ENCODE measurements at regions not wholly inside any gene's neighbourhood (a gene's known extent, or its start where the extent isn't known, plus 50 kb on each side); places are given as distances from the start of the nearest gene placed in this dataset.

DNA sequence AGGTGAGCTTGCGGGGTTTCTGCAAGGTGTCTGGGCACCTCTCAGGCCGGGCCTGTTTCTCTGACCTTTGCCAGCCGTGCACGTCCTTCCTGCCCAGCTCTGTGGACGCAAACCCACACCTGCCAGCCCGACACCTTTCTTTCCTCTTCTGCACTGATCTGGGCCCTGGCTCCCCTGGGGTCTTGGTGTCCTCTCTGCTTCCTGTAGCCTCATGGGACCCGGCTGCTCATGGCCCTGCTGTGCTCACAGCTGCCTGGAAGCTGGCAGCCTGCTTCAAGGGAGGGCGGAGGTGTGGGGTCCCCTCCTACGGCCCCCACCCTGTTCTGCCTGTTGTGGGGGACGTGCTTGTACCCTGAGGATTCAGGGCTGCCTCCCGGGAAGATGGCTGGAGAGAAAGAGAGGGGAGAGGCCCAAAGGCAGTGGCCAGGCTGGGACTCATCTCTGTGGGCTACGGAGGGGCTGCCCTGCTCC lies 342.4 kb downstream of the SEC14L1 start:
- no peak overlapping the region for H3K27ac ChIP-seq (ENCODE audit: extremely low read depth, low read depth, low read length)
- H3K9me3 ChIP-seq (ENCODE audit: control insufficient read depth, insufficient read depth, low read depth, low read length), result no peaks in the 10 kb centered on the region
- CTCF ChIA-PET, result interaction anchor here (1.9 kb wide), 1 partner anchor 53 kb away, joined by 8 read pairs; no protein-coding TSS in a partner anchor
- POLR2A ChIA-PET, result no interaction called here
- no peaks in the 10 kb centered on the region for H3K4me1 ChIP-seq (ENCODE audit: control insufficient read depth, insufficient read depth, low read length)
- TF ChIP-seq ZNF670 (tag by site-specific recombination; IDR thresholded peaks at IDR 0.05; ENCODE audit: low read depth) (no peak), OSR2 (tag by site-specific recombination; IDR thresholded peaks at IDR 0.05) (no peak), ZNF48 (tag by site-specific recombination; IDR thresholded peaks at IDR 0.05) (no peak), ZNF426 (tag by site-specific recombination; IDR thresholded peaks at IDR 0.05) (no peak), ZNF292 (tag by site-specific recombination; IDR thresholded peaks at IDR 0.05; ENCODE audit: borderline replicate concordance, low read depth) (no peak), ZNF121 (tag by site-specific recombination; IDR thresholded peaks at IDR 0.05) (no peak), ZNF549 (tag by site-specific recombination; IDR thresholded peaks at IDR 0.05) (no peak), ZNF404 (tag by site-specific recombination; IDR thresholded peaks at IDR 0.05) (no peak), ZNF133 (tag by site-specific recombination; IDR thresholded peaks at IDR 0.05) (no peak), GLIS1 (tag by site-specific recombination; IDR thresholded peaks at IDR 0.05) (no peak), ZNF473 (tag by site-specific recombination; IDR thresholded peaks at IDR 0.05) (no peak), ZNF785 (tag by site-specific recombination; IDR thresholded peaks at IDR 0.05) (no peak), ZIC2 (tag by site-specific recombination; IDR thresholded peaks at IDR 0.05) (no peak), ZNF132 (tag by site-specific recombination; IDR thresholded peaks at IDR 0.05; ENCODE audit: borderline replicate concordance) (no peak), ZNF514 (tag by site-specific recombination; IDR thresholded peaks at IDR 0.05) (no peak)
- TF ChIP-seq, protein P1, sequence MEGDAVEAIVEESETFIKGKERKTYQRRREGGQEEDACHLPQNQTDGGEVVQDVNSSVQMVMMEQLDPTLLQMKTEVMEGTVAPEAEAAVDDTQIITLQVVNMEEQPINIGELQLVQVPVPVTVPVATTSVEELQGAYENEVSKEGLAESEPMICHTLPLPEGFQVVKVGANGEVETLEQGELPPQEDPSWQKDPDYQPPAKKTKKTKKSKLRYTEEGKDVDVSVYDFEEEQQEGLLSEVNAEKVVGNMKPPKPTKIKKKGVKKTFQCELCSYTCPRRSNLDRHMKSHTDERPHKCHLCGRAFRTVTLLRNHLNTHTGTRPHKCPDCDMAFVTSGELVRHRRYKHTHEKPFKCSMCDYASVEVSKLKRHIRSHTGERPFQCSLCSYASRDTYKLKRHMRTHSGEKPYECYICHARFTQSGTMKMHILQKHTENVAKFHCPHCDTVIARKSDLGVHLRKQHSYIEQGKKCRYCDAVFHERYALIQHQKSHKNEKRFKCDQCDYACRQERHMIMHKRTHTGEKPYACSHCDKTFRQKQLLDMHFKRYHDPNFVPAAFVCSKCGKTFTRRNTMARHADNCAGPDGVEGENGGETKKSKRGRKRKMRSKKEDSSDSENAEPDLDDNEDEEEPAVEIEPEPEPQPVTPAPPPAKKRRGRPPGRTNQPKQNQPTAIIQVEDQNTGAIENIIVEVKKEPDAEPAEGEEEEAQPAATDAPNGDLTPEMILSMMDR (tag by site-specific recombination; IDR thresholded peaks at IDR 0.05), result no peak
- TF ChIP-seq, protein P2, sequence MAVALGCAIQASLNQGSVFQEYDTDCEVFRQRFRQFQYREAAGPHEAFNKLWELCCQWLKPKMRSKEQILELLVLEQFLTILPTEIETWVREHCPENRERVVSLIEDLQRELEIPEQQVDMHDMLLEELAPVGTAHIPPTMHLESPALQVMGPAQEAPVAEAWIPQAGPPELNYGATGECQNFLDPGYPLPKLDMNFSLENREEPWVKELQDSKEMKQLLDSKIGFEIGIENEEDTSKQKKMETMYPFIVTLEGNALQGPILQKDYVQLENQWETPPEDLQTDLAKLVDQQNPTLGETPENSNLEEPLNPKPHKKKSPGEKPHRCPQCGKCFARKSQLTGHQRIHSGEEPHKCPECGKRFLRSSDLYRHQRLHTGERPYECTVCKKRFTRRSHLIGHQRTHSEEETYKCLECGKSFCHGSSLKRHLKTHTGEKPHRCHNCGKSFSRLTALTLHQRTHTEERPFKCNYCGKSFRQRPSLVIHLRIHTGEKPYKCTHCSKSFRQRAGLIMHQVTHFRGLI (tag by site-specific recombination; IDR thresholded peaks at IDR 0.05), result no peak
- TF ChIP-seq, protein P3, sequence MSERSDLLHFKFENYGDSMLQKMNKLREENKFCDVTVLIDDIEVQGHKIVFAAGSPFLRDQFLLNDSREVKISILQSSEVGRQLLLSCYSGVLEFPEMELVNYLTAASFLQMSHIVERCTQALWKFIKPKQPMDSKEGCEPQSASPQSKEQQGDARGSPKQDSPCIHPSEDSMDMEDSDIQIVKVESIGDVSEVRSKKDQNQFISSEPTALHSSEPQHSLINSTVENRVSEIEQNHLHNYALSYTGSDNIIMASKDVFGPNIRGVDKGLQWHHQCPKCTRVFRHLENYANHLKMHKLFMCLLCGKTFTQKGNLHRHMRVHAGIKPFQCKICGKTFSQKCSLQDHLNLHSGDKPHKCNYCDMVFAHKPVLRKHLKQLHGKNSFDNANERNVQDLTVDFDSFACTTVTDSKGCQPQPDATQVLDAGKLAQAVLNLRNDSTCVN (tag by site-specific recombination; optimal IDR thresholded peaks at IDR 0.05), result no peak
- peaks cover 0 to 55% of the 10 kb centered on the region in 2 experiments; a peak in 2 of 3 replicates for H3K36me3 ChIP-seq (ENCODE audit: control insufficient read depth in 2 of 2, insufficient read depth in 1 of 2, low read length in 2 of 2)
- no peak overlapping the region for H3K4me3 ChIP-seq (ENCODE audit: low read depth, low read length)

DNA sequence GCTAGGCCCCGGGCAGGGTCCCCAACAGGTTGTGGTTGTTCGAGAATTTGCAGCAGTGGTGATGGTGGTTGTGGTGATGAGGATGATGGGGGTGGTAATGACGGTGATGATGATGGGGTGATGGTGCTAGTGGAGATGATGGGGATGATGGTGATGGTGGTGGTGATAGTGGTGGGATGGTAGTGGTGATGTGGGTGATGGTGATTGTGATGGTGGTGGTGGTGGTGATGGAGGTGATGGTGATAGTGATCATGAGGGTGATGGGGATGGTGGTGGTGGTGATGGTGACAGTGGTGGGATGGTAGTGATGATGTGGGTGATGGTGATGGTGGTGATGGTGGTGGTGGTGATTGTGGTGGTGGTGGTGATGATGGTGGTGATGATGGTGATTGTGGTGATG lies 343.3 kb downstream of the SEC14L1 start:
- no peaks in the 10 kb centered on the region for H3K4me1 ChIP-seq (ENCODE audit: control insufficient read depth, insufficient read depth, low read length)
- POLR2A ChIA-PET, result no interaction called here
- no peaks in the 10 kb centered on the region for H3K9me3 ChIP-seq (ENCODE audit: control insufficient read depth, insufficient read depth, low read depth, low read length)
- H3K36me3 ChIP-seq (ENCODE audit: control insufficient read depth in 2 of 2, insufficient read depth in 1 of 2, low read length in 2 of 2), result peaks cover 0 to 64% of the 10 kb centered on the region in 2 experiments; a peak in 2 of 3 replicates
- CTCF ChIA-PET, result interaction anchor here (1.9 kb wide), 1 partner anchor 54 kb away, joined by 8 read pairs; no protein-coding TSS in a partner anchor
- H3K4me3 ChIP-seq (ENCODE audit: low read depth, low read length), result no peak overlapping the region
- no peak overlapping the region for H3K27ac ChIP-seq (ENCODE audit: extremely low read depth, low read depth, low read length)
- TF ChIP-seq ZNF768 (tag by site-specific recombination; IDR thresholded peaks at IDR 0.05) (no peak), ZNF335 (tag by site-specific recombination; conservative IDR thresholded peaks at IDR 0.05) (no peak), ZNF621 (tag by site-specific recombination; IDR thresholded peaks at IDR 0.05) (no peak), ZFHX2 (tag by site-specific recombination; conservative IDR thresholded peaks at IDR 0.05) (0 out of 2 replicates have a peak, but pooled peaks have one; percentile 13), ZNF157 (tag by site-specific recombination; IDR thresholded peaks at IDR 0.05) (no peak), ZNF654 (tag by site-specific recombination; IDR thresholded peaks at IDR 0.05; ENCODE audit: low read depth) (no peak)
- TF ChIP-seq, protein P4, sequence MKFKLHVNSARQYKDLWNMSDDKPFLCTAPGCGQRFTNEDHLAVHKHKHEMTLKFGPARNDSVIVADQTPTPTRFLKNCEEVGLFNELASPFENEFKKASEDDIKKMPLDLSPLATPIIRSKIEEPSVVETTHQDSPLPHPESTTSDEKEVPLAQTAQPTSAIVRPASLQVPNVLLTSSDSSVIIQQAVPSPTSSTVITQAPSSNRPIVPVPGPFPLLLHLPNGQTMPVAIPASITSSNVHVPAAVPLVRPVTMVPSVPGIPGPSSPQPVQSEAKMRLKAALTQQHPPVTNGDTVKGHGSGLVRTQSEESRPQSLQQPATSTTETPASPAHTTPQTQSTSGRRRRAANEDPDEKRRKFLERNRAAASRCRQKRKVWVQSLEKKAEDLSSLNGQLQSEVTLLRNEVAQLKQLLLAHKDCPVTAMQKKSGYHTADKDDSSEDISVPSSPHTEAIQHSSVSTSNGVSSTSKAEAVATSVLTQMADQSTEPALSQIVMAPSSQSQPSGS (tag by site-specific recombination; IDR thresholded peaks at IDR 0.05; ENCODE audit: low read depth), result no peak
- TF ChIP-seq, protein P5, sequence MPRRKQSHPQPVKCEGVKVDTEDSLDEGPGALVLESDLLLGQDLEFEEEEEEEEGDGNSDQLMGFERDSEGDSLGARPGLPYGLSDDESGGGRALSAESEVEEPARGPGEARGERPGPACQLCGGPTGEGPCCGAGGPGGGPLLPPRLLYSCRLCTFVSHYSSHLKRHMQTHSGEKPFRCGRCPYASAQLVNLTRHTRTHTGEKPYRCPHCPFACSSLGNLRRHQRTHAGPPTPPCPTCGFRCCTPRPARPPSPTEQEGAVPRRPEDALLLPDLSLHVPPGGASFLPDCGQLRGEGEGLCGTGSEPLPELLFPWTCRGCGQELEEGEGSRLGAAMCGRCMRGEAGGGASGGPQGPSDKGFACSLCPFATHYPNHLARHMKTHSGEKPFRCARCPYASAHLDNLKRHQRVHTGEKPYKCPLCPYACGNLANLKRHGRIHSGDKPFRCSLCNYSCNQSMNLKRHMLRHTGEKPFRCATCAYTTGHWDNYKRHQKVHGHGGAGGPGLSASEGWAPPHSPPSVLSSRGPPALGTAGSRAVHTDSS (tag by site-specific recombination; IDR thresholded peaks at IDR 0.05), result peak; percentile 49; the same call in 1 of the 2 replicates
